ENCODE measurements at regions not wholly inside any gene's neighbourhood (a gene's known extent, or its start where the extent isn't known, plus 50 kb on each side); places are given as distances from the start of the nearest gene placed in this dataset.

- H3K36me3 ChIP-seq (ENCODE audit: insufficient read depth, low read length): no peaks in the 10 kb centered on the region
- H3K27ac Mint-ChIP-seq (ENCODE audit: unreplicated experiment): no peak overlapping the region
- no peak overlapping the region for H3K4me3 ChIP-seq (ENCODE audit: insufficient read depth, low read depth, low read length)
- no peak overlapping the region for H3K27ac ChIP-seq (ENCODE audit: low read depth, low read length)
- H3K4me3 Mint-ChIP-seq (ENCODE audit: unreplicated experiment): no peak overlapping the region
- no peaks in the 10 kb centered on the region for H3K36me3 Mint-ChIP-seq (ENCODE audit: low read depth, unreplicated experiment)
- no peak overlapping the region for H2AFZ ChIP-seq (ENCODE audit: low read depth, low read length)
- H3K9me3 ChIP-seq (ENCODE audit: insufficient read depth, low read depth, low read length): no peaks in the 10 kb centered on the region
- no peaks in the 10 kb centered on the region for H3K27me3 Mint-ChIP-seq (ENCODE audit: low read depth, unreplicated experiment)
- FAIRE-seq: no peak
- no peaks in the 10 kb centered on the region for H3K4me1 Mint-ChIP-seq (ENCODE audit: low read depth, unreplicated experiment)
- H3K9ac ChIP-seq (ENCODE audit: low read length): no peak overlapping the region
- no peak for TF ChIP-seq EZH2 (IDR thresholded peaks at IDR 0.05; ENCODE audit: insufficient read depth, low read length)
- no peak for TF ChIP-seq CTCF (IDR thresholded peaks at IDR 0.05; ENCODE audit: insufficient read depth, low read depth, low read length)
- no peak for DNase-seq (ENCODE audit: low read depth)
- no peaks in the 10 kb centered on the region for H4K20me1 ChIP-seq (ENCODE audit: insufficient read depth, low read length)
- H3K79me2 ChIP-seq (ENCODE audit: insufficient read depth, low read length): no peaks in the 10 kb centered on the region
- no peak overlapping the region for H3K4me2 ChIP-seq (ENCODE audit: low read length)
- no peaks in the 10 kb centered on the region for H3K27me3 ChIP-seq (ENCODE audit: insufficient read depth, low read length)
- peaks cover 2% of the 10 kb centered on the region for H3K9me3 Mint-ChIP-seq (ENCODE audit: unreplicated experiment)
- no peaks in the 10 kb centered on the region for H3K4me1 ChIP-seq (ENCODE audit: insufficient read depth, low read length)
Measured at GRCh38 chr4:60891947-60892346, 308.2 kb upstream of the ADGRL3 start.

GRCh38 chr4:60897415-60897814, 302.7 kb upstream of the ADGRL3 start:
- DNase-seq (ENCODE audit: low read depth) (no peak), FAIRE-seq (no peak)
- no peak overlapping the region for H3K27ac ChIP-seq (ENCODE audit: low read depth, low read length)
- no peaks in the 10 kb centered on the region for H3K36me3 ChIP-seq (ENCODE audit: insufficient read depth, low read length)
- H3K4me1 ChIP-seq (ENCODE audit: insufficient read depth, low read length): no peaks in the 10 kb centered on the region
- no peak overlapping the region for H2AFZ ChIP-seq (ENCODE audit: low read depth, low read length)
- no peaks in the 10 kb centered on the region for H3K79me2 ChIP-seq (ENCODE audit: insufficient read depth, low read length)
- TF ChIP-seq EZH2 (IDR thresholded peaks at IDR 0.05; ENCODE audit: insufficient read depth, low read length) (no peak), CTCF (IDR thresholded peaks at IDR 0.05; ENCODE audit: insufficient read depth, low read depth, low read length) (no peak)
- no peaks in the 10 kb centered on the region for H3K36me3 Mint-ChIP-seq (ENCODE audit: low read depth, unreplicated experiment)
- peaks cover 2% of the 10 kb centered on the region for H3K9me3 Mint-ChIP-seq (ENCODE audit: unreplicated experiment)
- H3K9me3 ChIP-seq (ENCODE audit: insufficient read depth, low read depth, low read length): no peaks in the 10 kb centered on the region
- H3K27ac Mint-ChIP-seq (ENCODE audit: unreplicated experiment): no peak overlapping the region
- H3K4me1 Mint-ChIP-seq (ENCODE audit: low read depth, unreplicated experiment): no peaks in the 10 kb centered on the region
- no peak overlapping the region for H3K4me3 ChIP-seq (ENCODE audit: insufficient read depth, low read depth, low read length)
- H4K20me1 ChIP-seq (ENCODE audit: insufficient read depth, low read length): no peaks in the 10 kb centered on the region
- H3K4me2 ChIP-seq (ENCODE audit: low read length): no peak overlapping the region
- no peaks in the 10 kb centered on the region for H3K27me3 Mint-ChIP-seq (ENCODE audit: low read depth, unreplicated experiment)
- no peaks in the 10 kb centered on the region for H3K27me3 ChIP-seq (ENCODE audit: insufficient read depth, low read length)
- no peak overlapping the region for H3K4me3 Mint-ChIP-seq (ENCODE audit: unreplicated experiment)
- no peak overlapping the region for H3K9ac ChIP-seq (ENCODE audit: low read length)

DNA sequence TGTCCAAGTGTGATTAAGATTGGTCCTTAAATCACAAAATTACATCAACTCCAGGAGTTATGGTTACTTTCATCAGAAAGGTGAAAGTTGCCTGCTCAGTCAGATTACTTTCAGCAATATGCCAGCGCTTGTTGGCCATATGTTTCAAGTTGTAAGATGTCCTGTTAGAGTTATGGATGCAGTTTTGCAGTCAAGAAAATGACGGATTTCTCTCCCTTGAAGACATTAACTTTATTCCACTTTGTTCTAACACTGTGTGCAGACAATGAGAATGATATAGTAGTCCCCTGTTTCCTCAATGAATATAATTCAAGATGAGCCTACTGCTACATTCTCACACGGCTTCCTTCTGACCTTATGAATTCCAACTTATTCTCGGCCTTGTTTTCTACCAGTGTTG, 295.0 kb upstream of the ADGRL3 start:
- Histone ChIP-seq H3K4me3 (ENCODE audit: insufficient read depth, low read depth, low read length) (no peak overlapping the region), H2AFZ (ENCODE audit: low read depth, low read length) (no peak overlapping the region), H3K4me1 (ENCODE audit: insufficient read depth, low read length) (no peaks in the 10 kb centered on the region), H3K36me3 (ENCODE audit: insufficient read depth, low read length) (no peaks in the 10 kb centered on the region), H3K9me3 (ENCODE audit: insufficient read depth, low read depth, low read length) (no peaks in the 10 kb centered on the region), H3K4me2 (ENCODE audit: low read length) (no peak overlapping the region), H3K27me3 (ENCODE audit: insufficient read depth, low read length) (no peaks in the 10 kb centered on the region), H3K79me2 (ENCODE audit: insufficient read depth, low read length) (no peaks in the 10 kb centered on the region), H4K20me1 (ENCODE audit: insufficient read depth, low read length) (no peaks in the 10 kb centered on the region), H3K9ac (ENCODE audit: low read length) (no peak overlapping the region), H3K27ac (ENCODE audit: low read depth, low read length) (no peak overlapping the region)
- no peaks in the 10 kb centered on the region for H3K27me3 Mint-ChIP-seq (ENCODE audit: low read depth, unreplicated experiment)
- TF ChIP-seq EZH2 (IDR thresholded peaks at IDR 0.05; ENCODE audit: insufficient read depth, low read length): no peak
- TF ChIP-seq CTCF (IDR thresholded peaks at IDR 0.05; ENCODE audit: insufficient read depth, low read depth, low read length): no peak
- no peaks in the 10 kb centered on the region for H3K36me3 Mint-ChIP-seq (ENCODE audit: low read depth, unreplicated experiment)
- DNase-seq (ENCODE audit: low read depth): no peak
- H3K27ac Mint-ChIP-seq (ENCODE audit: unreplicated experiment): no peak overlapping the region
- no peaks in the 10 kb centered on the region for H3K9me3 Mint-ChIP-seq (ENCODE audit: unreplicated experiment)
- no peaks in the 10 kb centered on the region for H3K4me1 Mint-ChIP-seq (ENCODE audit: low read depth, unreplicated experiment)
- no peak overlapping the region for H3K4me3 Mint-ChIP-seq (ENCODE audit: unreplicated experiment)
- FAIRE-seq: no peak

Data from astrocyte (in vitro differentiated cells and primary cell).